ENCODE measurements at regions not wholly inside any gene's neighbourhood (a gene's known extent, or its start where the extent isn't known, plus 50 kb on each side); places are given as distances from the start of the nearest gene placed in this dataset.

DNA sequence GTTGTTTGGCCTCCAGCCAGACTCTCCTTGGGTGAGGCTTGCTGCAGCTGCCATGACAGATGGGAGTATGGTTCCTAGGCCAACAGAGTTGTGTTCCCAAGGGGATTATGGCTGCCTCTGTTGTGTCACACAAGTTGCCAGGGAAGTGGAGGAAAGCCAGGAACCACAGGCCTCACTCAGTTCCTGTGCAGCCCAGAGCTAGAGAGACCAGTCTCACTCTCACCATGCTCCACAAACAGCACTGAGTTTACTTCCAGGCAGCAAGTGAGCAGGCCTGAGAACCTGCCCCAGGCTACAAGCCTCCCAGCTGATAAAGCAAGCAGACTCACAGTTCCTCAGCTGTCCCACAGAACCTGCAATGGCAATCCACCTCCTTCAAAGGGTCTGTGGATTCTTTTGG, 273.6 kb upstream of the TAS2R1 start:
- no peak for DNase-seq

- no peak for DNase-seq
Observed at GRCh38 chr5:9898319-9898718, 268.2 kb upstream of the TAS2R1 start.

- DNase-seq: no peak
Observed at GRCh38 chr5:9895302-9895645, 265.1 kb upstream of the TAS2R1 start.

DNA sequence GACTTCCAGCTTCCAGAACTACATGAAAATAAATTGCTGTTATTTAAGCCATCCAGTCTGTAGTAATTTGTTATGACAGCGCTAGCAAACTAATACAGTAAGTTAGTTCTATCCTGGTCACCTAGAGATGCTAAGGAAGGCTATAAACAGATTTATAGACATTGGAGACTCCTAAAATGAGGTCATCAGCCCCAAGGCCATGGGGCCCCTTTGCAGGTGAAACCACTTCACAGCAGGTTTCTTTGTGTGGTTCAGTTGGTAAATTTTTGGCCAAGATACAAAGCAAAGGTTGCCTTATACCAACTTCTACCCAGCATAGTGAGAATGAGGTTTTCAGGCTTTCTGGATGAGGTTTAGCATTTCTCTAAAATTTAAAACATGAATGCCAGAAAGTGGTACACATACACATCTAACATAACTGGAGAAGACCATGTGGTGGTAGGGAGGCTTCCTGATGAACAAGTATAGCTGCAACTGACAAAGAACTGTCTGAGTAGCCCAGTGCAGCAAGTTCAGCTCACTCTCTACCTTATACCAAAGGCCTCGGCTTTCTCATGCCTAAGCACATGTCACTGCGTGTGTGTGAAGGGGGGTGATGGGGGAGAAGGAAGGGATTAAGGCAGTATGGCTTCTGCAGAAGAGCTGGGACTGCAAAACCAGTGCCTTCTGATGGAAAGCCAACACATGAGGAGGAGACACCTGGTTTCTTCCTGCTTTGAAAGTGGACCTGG, 264.6 kb upstream of the TAS2R1 start:
- DNase-seq: no peak

GRCh38 chr5:9892696-9893095, 262.5 kb upstream of the TAS2R1 start:
- DNase-seq: no peak

DNA sequence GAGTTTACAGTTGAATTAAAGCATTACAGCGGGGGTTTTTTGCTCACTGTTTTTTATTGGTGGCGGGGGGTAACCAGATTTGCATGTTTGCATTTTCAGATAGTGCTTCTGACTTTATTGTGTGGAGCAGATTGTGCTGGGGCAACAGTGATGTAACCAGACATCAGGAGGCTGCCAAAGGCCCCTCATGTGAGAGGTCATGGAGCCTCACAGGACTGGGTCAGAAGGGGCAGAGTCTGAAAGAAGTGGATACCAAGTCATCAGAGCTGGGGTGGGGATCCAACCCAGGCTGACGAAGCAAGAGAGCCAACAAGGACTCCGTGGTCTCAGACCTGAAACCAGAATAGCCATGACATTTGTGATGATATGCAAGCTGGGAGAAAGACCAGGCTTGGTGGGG, 259.4 kb upstream of the TAS2R1 start:
- DNase-seq: no peak

DNA sequence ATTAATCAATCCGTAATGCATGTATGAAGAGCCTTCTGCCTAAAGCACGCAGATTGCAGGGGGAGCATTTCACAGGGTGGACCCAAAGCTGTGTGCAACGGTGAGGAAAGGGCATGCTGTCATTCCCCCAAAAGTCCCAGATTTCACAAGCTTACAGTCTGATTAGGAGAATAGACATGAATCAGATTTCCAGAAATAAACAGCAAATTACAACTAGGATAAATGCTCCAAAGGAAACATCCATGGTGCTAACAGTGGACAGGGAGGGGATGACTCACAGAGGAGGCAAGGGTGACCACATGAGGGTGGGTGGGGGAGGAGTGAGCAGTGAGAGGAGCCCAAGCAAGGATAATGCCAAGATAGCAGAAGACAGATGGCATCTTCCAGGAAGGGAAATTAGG, 258.4 kb upstream of the TAS2R1 start:
- no peak for DNase-seq

GRCh38 chr5:9885164-9885563, 255.0 kb upstream of the TAS2R1 start:
- DNase-seq: no peak

- DNase-seq: no peak
Observed at GRCh38 chr5:9878206-9878605, 248.1 kb upstream of the TAS2R1 start.

- DNase-seq: no peak
Observed at GRCh38 chr5:9877488-9877887, 247.3 kb upstream of the TAS2R1 start.

DNA sequence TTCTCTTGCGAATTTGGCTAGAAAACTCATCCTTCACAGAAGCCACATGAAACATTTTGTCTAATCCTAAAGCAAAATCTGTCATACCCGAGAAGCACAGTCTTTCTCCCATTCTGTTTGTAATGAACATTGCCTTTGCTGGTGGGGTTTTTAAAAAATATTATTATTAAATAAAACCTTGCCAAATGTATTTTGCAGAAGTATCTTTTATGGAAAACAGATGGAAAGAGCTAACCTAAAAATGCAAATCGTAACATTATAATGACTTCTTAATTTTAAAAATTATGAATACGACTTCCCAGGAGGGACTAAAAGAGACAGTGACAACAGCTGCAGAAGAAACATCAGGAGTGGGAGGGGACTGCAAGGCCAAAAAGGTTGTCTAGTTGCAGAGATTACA, 246.3 kb upstream of the TAS2R1 start:
- no peak for DNase-seq

DNA sequence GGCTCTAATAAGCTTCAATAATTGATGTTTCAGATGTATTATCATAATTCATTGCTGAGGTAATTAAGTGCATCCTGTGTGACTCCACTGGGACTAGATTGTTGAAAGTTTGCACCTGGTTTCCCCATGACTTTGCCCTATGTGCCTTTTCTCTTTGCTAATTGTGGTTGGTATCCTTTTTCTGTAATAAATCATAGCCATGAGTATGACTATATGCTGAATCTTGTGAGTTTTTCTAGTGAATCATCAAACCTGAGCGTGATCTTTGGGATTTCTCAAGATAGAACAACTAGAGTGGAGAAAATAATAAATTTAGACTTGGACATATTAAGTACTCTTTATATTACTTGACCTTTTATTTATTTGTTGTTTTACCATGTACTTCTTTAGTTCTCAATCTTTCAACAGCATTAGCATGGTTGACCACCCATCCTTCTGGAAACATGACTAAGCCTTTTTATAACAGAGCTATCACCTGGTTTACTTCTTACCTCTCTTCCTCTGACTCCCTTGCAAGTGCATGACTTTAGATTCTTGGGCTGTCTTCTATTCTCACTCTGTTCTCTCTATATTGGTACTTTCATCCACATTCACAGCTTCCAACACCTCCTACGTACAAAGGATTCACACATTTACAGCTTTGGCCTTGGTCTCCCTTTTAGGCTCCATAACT, 239.6 kb upstream of the TAS2R1 start:
- DNase-seq: no peak

DNA sequence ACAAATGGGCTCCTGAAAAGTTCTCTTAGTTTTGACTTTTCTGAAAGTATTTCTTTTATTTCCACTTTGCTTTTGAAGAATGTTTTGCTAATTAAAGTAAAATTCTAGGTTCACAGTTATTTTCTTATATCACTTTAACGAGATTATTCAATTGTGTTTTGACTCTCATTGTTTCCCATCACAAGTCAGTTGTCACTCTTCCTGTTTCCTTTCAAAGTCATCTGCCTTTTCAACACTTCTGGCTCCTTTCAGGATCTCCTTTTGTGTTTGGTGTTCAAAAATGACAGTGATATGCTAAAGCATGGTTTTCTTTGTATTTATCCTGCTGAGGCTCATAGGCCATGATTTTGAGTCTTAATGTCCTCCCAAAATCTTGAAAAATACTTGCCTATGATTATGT, 235.4 kb upstream of the TAS2R1 start:
- DNase-seq: no peak

DNA sequence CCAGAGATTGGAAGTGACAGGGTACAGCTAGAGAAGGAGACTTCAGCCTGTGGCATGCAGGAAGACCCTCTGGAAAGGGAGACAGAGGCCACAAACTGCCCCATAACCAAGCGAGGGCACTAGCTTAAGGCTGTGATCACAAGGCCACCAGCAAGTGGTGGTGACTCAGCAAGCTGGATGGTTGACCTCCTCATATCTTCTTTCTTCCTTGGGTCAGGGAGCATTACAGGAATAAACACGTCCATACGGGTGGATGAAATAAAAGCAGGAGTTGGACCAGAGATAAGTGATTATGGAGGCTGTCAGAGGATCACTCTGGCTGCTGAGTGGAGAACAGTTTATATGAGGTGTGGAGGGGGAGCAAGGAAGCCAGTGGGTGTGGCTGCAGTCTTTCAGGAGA, 234.6 kb upstream of the TAS2R1 start:
- DNase-seq: no peak

DNA sequence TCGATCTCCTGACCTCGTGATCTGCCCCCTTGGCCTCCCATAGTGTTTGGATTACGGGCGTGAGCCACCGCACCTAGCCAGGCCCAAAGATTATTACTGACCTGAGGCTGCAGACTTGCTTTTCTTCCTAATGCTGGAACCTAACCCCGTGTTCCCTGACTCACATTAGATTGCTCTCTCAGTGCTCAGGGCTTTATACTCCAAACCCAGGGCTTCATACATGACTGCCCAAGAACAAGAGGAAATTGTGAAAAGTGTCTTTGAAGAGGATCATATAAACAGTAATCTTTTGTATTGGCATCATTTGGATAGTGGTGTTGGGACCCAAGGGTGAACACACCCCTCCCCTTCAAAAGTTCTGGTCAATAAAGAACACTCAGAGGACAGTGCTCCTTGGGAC, 233.3 kb upstream of the TAS2R1 start:
- DNase-seq: no peak

- no peak for DNase-seq
Observed at GRCh38 chr5:9861666-9862256, 231.6 kb upstream of the TAS2R1 start.

DNA sequence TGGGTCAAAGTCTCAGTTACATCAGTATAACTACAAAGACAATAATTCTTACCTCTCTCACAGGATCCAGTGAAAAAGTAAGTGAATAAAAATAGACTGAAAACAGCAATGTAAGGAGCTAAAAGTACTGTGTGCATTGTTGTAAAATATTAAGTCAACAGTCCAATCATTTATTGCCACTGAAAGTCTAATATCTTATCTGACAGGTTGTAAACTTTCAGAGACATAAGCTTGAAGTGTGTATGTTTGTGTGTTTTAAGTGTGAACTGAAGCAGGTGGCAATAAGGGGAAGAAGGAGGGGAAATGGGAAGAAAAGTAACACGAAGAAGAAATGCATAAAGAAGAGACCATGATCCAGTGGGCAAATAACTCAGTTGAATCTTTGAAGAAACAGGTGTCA, 229.7 kb upstream of the TAS2R1 start:
- no peak for DNase-seq

DNA sequence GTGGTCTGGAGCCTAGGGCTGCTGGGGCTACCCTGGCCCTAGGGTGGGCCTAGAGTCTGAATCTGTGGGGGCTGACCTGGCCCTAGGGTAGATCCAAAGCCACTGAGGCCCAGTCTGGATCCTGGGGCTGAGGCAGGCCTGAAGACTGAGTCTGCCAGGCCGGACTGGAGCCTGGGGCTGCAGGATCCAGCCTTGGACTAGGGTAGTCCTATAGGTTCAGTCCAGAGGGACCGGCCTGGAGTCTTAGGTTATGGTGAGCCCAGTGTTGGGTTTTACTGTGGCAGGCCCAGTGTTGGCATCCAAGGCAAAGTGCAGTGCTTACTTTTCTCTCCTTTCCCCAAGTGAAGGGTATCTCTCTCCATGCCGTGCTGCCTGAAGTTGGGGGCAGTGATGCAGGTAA, 227.9 kb upstream of the TAS2R1 start:
- DNase-seq: no peak

GRCh38 chr5:9853309-9853708, 223.2 kb upstream of the TAS2R1 start:
- no peak for DNase-seq

DNA sequence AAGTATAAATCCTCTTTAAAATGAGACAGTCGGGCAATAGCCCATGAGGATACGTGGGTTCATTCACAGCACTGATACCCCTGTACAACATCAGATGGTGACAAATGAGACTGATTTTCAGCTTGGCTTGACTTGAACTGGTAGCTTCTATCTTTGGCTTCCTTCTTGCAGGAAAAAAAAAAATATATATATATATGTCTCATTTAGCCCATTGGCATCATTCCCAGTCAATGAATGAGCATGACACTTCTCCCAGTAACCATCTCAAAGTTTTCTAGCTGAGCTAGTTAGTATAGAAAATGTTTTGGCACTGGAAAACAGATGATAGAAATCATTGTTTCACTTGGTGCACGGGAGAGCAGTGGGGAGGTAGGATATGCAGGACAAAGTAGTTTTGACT, 222.5 kb upstream of the TAS2R1 start:
- DNase-seq: no peak

- no peak for DNase-seq
Observed at GRCh38 chr5:9851458-9851857, 221.3 kb upstream of the TAS2R1 start.

GRCh38 chr5:9850456-9850855, 220.3 kb upstream of the TAS2R1 start:
- no peak for DNase-seq

DNA sequence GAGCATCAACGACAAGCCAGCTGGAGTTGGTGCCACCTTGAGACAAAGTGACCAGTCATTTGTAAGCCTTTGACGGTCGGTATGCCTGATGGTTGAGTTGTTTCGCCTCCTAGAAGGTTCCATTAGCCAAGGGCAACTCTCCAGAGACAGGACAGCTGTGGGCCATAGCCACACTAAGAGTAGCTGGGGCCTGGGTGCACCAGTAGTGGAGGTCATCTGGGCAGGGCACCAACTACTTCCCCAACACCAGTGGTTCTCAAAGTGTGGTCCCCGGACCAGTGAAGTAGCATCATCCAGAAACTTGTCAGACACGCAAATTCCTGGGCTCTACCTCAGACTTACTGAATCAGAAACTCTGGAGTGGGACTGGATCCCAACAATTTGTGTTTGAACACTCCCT, 217.5 kb upstream of the TAS2R1 start:
- no peak for DNase-seq

DNA sequence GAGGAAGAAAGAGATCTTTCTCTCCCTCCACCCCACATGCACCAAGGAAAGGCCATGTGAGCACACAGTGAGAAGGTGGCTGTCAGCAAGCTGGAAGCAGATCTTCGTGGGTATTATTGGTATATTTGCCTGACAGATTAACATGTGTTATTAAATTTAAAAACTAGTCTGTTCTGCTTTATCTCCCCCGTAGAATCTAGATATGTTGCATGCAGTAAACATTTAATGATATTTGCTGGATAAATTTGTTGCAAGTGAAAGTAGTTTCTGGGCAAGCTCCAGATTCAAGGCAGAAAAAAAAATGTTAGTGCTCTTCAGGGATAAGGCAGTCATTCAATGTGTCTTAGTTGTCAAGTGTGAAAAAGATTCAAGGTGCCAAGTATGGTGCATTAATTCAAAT, 215.0 kb upstream of the TAS2R1 start:
- no peak for DNase-seq
